HUES48 (cell line): ENCODE measurements at regions not wholly inside any gene's neighbourhood (a gene's known extent, or its start where the extent isn't known, plus 50 kb on each side); places are given as distances from the start of the nearest gene placed in this dataset.

Experiments
- H3K27ac ChIP-seq: one replicate; pipeline ENCODE4 v1.7.0; 2013; ENCODE audit warnings: low read depth, low read length, inconsistent platforms
- H3K27me3 ChIP-seq: 2 replicates; pipeline ENCODE4 v1.6.1; 2013; ENCODE audit warnings: mild to moderate bottlenecking, low read length; ENCODE audit not compliant: control insufficient read depth, insufficient read depth
- H3K36me3 ChIP-seq: 2 replicates; pipeline ENCODE4 v1.6.1; 2013; ENCODE audit warnings: low read length; ENCODE audit not compliant: control insufficient read depth, insufficient read depth
- H3K4me1 ChIP-seq: 2 replicates; pipeline ENCODE4 v1.6.1; 2013; ENCODE audit warnings: mild to moderate bottlenecking, low read length; ENCODE audit not compliant: control insufficient read depth, insufficient read depth
- H3K4me3 ChIP-seq: 2 replicates; pipeline ENCODE4 v1.5.1; 2013; ENCODE audit warnings: mild to moderate bottlenecking, low read depth, low read length
- H3K9ac ChIP-seq: 2 replicates; pipeline ENCODE4 v1.6.1; 2013; ENCODE audit warnings: mild to moderate bottlenecking, low read depth, low read length, moderate library complexity
- H3K9me3 ChIP-seq: 2 replicates; pipeline ENCODE4 v1.6.1; 2013; ENCODE audit warnings: low read length; ENCODE audit not compliant: control insufficient read depth, insufficient read depth

- Histone ChIP-seq H3K4me1 (no peaks in the 10 kb centered on the region), H3K9ac (no peak overlapping the region), H3K36me3 (no peaks in the 10 kb centered on the region), H3K27me3 (no peaks in the 10 kb centered on the region), H3K4me3 (no peak overlapping the region), H3K9me3 (no peaks in the 10 kb centered on the region; the same call in 1 of the 2 replicates), H3K27ac (no peak overlapping the region)
Measured at GRCh38 chr2:34578641-34579040, 979.5 kb upstream of the FAM98A start.

GRCh38 chr2:34570266-34570872 is 971.3 kb upstream of the FAM98A start:
- H3K36me3 ChIP-seq = no peaks in the 10 kb centered on the region
- H3K4me1 ChIP-seq = no peaks in the 10 kb centered on the region
- no peak overlapping the region for H3K9ac ChIP-seq
- H3K27ac ChIP-seq = no peak overlapping the region
- no peaks in the 10 kb centered on the region; the same call in 1 of the 2 replicates for H3K9me3 ChIP-seq
- no peaks in the 10 kb centered on the region for H3K27me3 ChIP-seq
- no peak overlapping the region for H3K4me3 ChIP-seq

DNA sequence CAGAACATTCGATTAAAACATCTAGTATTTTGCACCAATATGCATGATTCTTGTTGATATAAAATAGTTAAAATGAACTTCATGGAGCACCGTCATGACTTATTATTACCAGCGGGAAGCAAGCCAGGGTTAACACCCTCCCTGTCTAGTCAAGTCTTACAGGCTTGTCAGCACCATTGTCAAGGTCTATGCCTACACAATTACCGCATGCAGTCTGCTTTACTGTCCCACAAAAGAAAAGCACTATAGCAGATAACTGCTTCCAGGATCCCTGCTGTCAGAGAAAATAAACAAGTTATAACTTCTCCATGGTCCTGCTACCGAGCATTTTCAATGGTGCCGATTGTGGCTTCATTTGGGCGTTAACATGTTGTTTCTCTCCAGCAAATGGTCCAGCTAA is 968.0 kb upstream of the FAM98A start:
- H3K4me3 ChIP-seq = no peak overlapping the region
- H3K4me1 ChIP-seq = no peaks in the 10 kb centered on the region
- no peak overlapping the region for H3K9ac ChIP-seq
- no peaks in the 10 kb centered on the region for H3K27me3 ChIP-seq
- no peaks in the 10 kb centered on the region for H3K36me3 ChIP-seq
- no peak overlapping the region for H3K27ac ChIP-seq
- no peaks in the 10 kb centered on the region; the same call in 1 of the 2 replicates for H3K9me3 ChIP-seq

- Histone ChIP-seq H3K9ac (no peak overlapping the region), H3K4me3 (no peak overlapping the region), H3K4me1 (no peaks in the 10 kb centered on the region), H3K36me3 (no peaks in the 10 kb centered on the region), H3K27ac (no peak overlapping the region), H3K27me3 (no peaks in the 10 kb centered on the region), H3K9me3 (no peaks in the 10 kb centered on the region)
Measured at GRCh38 chr2:34552337-34552736, 953.2 kb upstream of the FAM98A start.

DNA sequence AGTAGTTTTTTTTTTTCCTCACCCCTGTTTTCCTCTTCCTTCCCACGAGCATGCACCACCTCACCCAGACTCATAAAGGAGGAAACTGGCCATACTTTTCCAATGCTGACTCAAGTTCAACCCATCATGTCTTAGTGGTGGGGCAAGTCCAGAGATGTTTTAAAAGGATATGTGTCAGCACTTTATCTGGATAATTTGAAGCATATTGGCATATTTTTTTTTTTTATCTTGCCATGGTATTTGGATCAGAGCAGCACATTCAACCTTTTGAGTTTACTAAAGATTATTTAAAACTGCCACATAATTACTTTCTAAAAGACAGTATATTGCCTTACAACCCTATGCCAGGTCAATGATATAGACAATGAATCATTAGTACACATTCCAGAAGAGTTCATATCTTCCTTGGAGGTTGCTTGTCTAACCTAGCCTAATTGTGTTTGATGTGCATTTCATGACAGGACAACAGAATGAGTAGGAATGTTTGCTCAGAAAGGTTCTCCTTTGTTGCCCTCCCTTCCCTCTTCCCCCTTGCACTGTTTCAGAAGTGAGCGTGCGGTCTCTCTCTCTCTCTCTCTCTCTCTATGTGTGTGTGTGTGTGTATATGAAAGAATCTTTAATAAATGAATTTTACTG is 950.7 kb upstream of the FAM98A start:
- no peaks in the 10 kb centered on the region for H3K9me3 ChIP-seq
- H3K27me3 ChIP-seq = no peaks in the 10 kb centered on the region
- H3K4me3 ChIP-seq = no peak overlapping the region
- no peak overlapping the region for H3K27ac ChIP-seq
- no peaks in the 10 kb centered on the region for H3K4me1 ChIP-seq
- H3K36me3 ChIP-seq = no peaks in the 10 kb centered on the region
- H3K9ac ChIP-seq = no peak overlapping the region

GRCh38 chr2:34547900-34548299 is 948.8 kb upstream of the FAM98A start:
- no peaks in the 10 kb centered on the region for H3K27me3 ChIP-seq
- no peaks in the 10 kb centered on the region for H3K4me1 ChIP-seq
- no peak overlapping the region for H3K4me3 ChIP-seq
- no peak overlapping the region for H3K9ac ChIP-seq
- no peak overlapping the region for H3K27ac ChIP-seq
- H3K36me3 ChIP-seq = no peaks in the 10 kb centered on the region
- H3K9me3 ChIP-seq = no peaks in the 10 kb centered on the region

- Histone ChIP-seq H3K36me3 (no peaks in the 10 kb centered on the region), H3K9me3 (no peaks in the 10 kb centered on the region), H3K9ac (no peak overlapping the region), H3K27me3 (no peaks in the 10 kb centered on the region), H3K4me1 (no peaks in the 10 kb centered on the region), H3K4me3 (no peak overlapping the region), H3K27ac (no peak overlapping the region)
Measured at GRCh38 chr2:34547340-34547739, 948.2 kb upstream of the FAM98A start.

GRCh38 chr2:34545486-34546136 is 946.5 kb upstream of the FAM98A start:
- H3K9ac ChIP-seq = no peak overlapping the region
- no peaks in the 10 kb centered on the region for H3K36me3 ChIP-seq
- no peak overlapping the region for H3K4me3 ChIP-seq
- no peaks in the 10 kb centered on the region for H3K27me3 ChIP-seq
- H3K4me1 ChIP-seq = no peaks in the 10 kb centered on the region
- H3K27ac ChIP-seq = no peak overlapping the region
- no peaks in the 10 kb centered on the region for H3K9me3 ChIP-seq

DNA sequence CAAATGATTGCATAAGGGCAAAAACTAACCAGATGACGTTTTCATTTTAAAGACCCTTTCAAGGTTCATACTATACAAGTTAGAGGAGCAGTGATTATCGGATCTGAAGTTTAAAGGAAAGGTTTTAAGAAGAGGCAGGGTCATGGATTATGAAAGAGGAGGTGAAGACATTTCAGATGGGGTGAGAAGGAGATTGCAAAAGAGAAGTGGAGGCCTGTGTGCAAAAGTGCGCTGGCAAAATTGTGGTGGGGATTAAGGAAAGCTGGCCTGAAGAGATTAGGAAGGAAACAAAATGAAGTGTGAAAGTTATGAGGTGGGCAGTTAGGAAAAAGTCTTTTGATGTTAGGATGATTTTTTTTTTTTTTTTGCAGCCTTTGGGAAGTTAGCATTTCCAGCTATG is 935.7 kb upstream of the FAM98A start:
- Histone ChIP-seq H3K4me3 (no peak overlapping the region), H3K4me1 (no peaks in the 10 kb centered on the region), H3K9ac (no peak overlapping the region), H3K36me3 (no peaks in the 10 kb centered on the region), H3K27me3 (no peaks in the 10 kb centered on the region), H3K27ac (no peak overlapping the region), H3K9me3 (no peaks in the 10 kb centered on the region)

DNA sequence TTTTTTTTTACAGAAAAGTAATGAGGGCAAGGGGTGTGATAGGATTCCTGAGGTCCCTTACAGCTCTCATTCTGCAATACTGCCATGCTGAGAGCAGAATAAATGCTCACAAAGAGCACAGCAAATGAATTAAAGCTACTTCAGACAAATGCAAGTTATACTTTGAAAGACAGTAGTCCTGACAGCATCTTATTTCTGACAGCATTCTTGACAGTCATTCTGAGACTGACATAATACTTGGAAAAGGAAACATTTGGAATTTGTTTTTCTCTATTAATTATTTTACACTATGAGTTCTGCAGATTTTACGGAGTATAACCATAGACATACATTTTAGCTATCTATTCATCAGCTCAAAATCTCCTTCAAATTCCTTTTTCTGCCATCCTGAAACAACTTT is 935.2 kb upstream of the FAM98A start:
- Histone ChIP-seq H3K4me3 (no peak overlapping the region), H3K36me3 (no peaks in the 10 kb centered on the region), H3K9ac (no peak overlapping the region), H3K9me3 (no peaks in the 10 kb centered on the region), H3K27me3 (no peaks in the 10 kb centered on the region), H3K27ac (no peak overlapping the region), H3K4me1 (no peaks in the 10 kb centered on the region)

GRCh38 chr2:34533585-34534183 is 934.6 kb upstream of the FAM98A start:
- H3K9me3 ChIP-seq = no peaks in the 10 kb centered on the region
- H3K27ac ChIP-seq = no peak overlapping the region
- no peaks in the 10 kb centered on the region for H3K4me1 ChIP-seq
- no peak overlapping the region for H3K4me3 ChIP-seq
- H3K9ac ChIP-seq = no peak overlapping the region
- H3K36me3 ChIP-seq = no peaks in the 10 kb centered on the region
- no peaks in the 10 kb centered on the region for H3K27me3 ChIP-seq
